ENCODE measurements at regions not wholly inside any gene's neighbourhood (a gene's known extent, or its start where the extent isn't known, plus 50 kb on each side); places are given as distances from the start of the nearest gene placed in this dataset.

GRCh38 chr2:114222344-114222743 lies 220.1 kb upstream of the DPP10 start:
- Histone ChIP-seq H3K4me3 (ENCODE audit: low read depth, low read length, poor library complexity, severe bottlenecking) (no peak overlapping the region), H3K27ac (ENCODE audit: low read depth, low read length, poor library complexity, severe bottlenecking) (no peak overlapping the region), H3K4me2 (ENCODE audit: low read length) (no peak overlapping the region), H3K4me1 (ENCODE audit: insufficient read depth, low read length, poor library complexity, severe bottlenecking) (no peaks in the 10 kb centered on the region), H3K36me3 (ENCODE audit: insufficient read depth, low read length) (no peaks in the 10 kb centered on the region), H3K9me3 (ENCODE audit: low read length) (no peaks in the 10 kb centered on the region), H3K9me2 (ENCODE audit: insufficient read depth, low read length) (no peaks in the 10 kb centered on the region), H2AFZ (ENCODE audit: low read length) (no peak overlapping the region), H4K20me1 (ENCODE audit: insufficient read depth, low read length) (no peaks in the 10 kb centered on the region), H3K79me2 (ENCODE audit: insufficient read depth, low read depth, low read length) (no peaks in the 10 kb centered on the region)
- TF ChIP-seq CTCF (conservative IDR thresholded peaks at IDR 0.05; ENCODE audit: low read length) (no peak), EZH2phosphoT487 (IDR thresholded peaks at IDR 0.05; ENCODE audit: borderline replicate concordance, low read depth, low read length) (no peak)
- BruUV-seq (replicated peaks) = no TSS peak
- DNase-seq (ENCODE audit: low spot score) = no peak
- CTCF ChIA-PET (ENCODE audit: unreplicated experiment) = no interaction called here
- POLR2A ChIA-PET = interaction anchor here (0.7 kb wide), 1 partner anchor 79 kb away, joined by 3 read pairs; no protein-coding TSS in a partner anchor
- intact Hi-C loops (cut with micrococcal nuclease; ENCODE audit: unreplicated experiment) = no loop called here

GRCh38 chr2:114231921-114232320 lies 210.5 kb upstream of the DPP10 start:
- TF ChIP-seq EZH2phosphoT487 (IDR thresholded peaks at IDR 0.05; ENCODE audit: borderline replicate concordance, low read depth, low read length) (no peak), CTCF (conservative IDR thresholded peaks at IDR 0.05; ENCODE audit: low read length) (no peak)
- Histone ChIP-seq H3K27ac (ENCODE audit: low read depth, low read length, poor library complexity, severe bottlenecking) (no peak overlapping the region), H3K4me3 (ENCODE audit: low read depth, low read length, poor library complexity, severe bottlenecking) (no peak overlapping the region), H4K20me1 (ENCODE audit: insufficient read depth, low read length) (no peaks in the 10 kb centered on the region), H3K4me2 (ENCODE audit: low read length) (no peak overlapping the region), H3K9me3 (ENCODE audit: low read length) (no peaks in the 10 kb centered on the region), H3K79me2 (ENCODE audit: insufficient read depth, low read depth, low read length) (no peaks in the 10 kb centered on the region), H3K9me2 (ENCODE audit: insufficient read depth, low read length) (no peaks in the 10 kb centered on the region), H3K4me1 (ENCODE audit: insufficient read depth, low read length, poor library complexity, severe bottlenecking) (no peaks in the 10 kb centered on the region), H2AFZ (ENCODE audit: low read length) (no peak overlapping the region), H3K36me3 (ENCODE audit: insufficient read depth, low read length) (no peaks in the 10 kb centered on the region)
- CTCF ChIA-PET (ENCODE audit: unreplicated experiment) = no interaction called here
- POLR2A ChIA-PET = interaction anchor here (1.1 kb wide), 1 partner anchor 480 kb away, joined by 3 read pairs; no protein-coding TSS in a partner anchor
- DNase-seq (ENCODE audit: low spot score) = no peak
- no TSS peak for BruUV-seq (replicated peaks)
- intact Hi-C loops (cut with micrococcal nuclease; ENCODE audit: unreplicated experiment) = no loop called here

GRCh38 chr2:114237331-114237730 lies 205.1 kb upstream of the DPP10 start:
- H2AFZ ChIP-seq (ENCODE audit: low read length) = no peak overlapping the region
- H3K4me3 ChIP-seq (ENCODE audit: low read depth, low read length, poor library complexity, severe bottlenecking) = no peak overlapping the region
- POLR2A ChIA-PET = no interaction called here

More at GRCh38 chr2:114237331-114237730, 205.1 kb upstream of the DPP10 start:
- Histone ChIP-seq H4K20me1 (ENCODE audit: insufficient read depth, low read length) (no peaks in the 10 kb centered on the region), H3K4me2 (ENCODE audit: low read length) (no peak overlapping the region), H3K9me3 (ENCODE audit: low read length) (no peaks in the 10 kb centered on the region), H3K9me2 (ENCODE audit: insufficient read depth, low read length) (no peaks in the 10 kb centered on the region), H3K79me2 (ENCODE audit: insufficient read depth, low read depth, low read length) (no peaks in the 10 kb centered on the region), H3K4me1 (ENCODE audit: insufficient read depth, low read length, poor library complexity, severe bottlenecking) (no peaks in the 10 kb centered on the region), H3K27ac (ENCODE audit: low read depth, low read length, poor library complexity, severe bottlenecking) (no peak overlapping the region), H3K36me3 (ENCODE audit: insufficient read depth, low read length) (no peaks in the 10 kb centered on the region)
- TF ChIP-seq EZH2phosphoT487 (IDR thresholded peaks at IDR 0.05; ENCODE audit: borderline replicate concordance, low read depth, low read length) (no peak), CTCF (conservative IDR thresholded peaks at IDR 0.05; ENCODE audit: low read length) (no peak)
- intact Hi-C loops (cut with micrococcal nuclease; ENCODE audit: unreplicated experiment) = no loop called here
- no peak for DNase-seq (ENCODE audit: low spot score)
- no TSS peak for BruUV-seq (replicated peaks)
- CTCF ChIA-PET (ENCODE audit: unreplicated experiment) = no interaction called here

Measured in OCI-LY7 (cell line).